ENCODE measurements at regions not wholly inside any gene's neighbourhood (a gene's known extent, or its start where the extent isn't known, plus 50 kb on each side); places are given as distances from the start of the nearest gene placed in this dataset.
A peak's percentile ranks its signal among the peaks of the same experiment; 100 is the strongest.

- RAD21 ChIA-PET (ENCODE audit: low non-redundant PET in 1 of 2, low total read pairs in 2 of 2, uncharacterized antibody in 2 of 2, unreplicated experiment in 2 of 2) = no interaction called here
- intact Hi-C loops (cut with micrococcal nuclease) = no loop called here
These were observed 511.0 kb downstream of the OMA1 start for GRCh38 chr1:58035523-58035922.

More at GRCh38 chr1:58035523-58035922, 511.0 kb downstream of the OMA1 start:
- Histone ChIP-seq H3K27me3 (ENCODE audit: insufficient read depth, low read length) (peaks cover 13% of the 10 kb centered on the region; the same call in 1 of the 2 replicates), H3K4me3 (replicated peaks in 1 of 2; ENCODE audit: low read depth in 1 of 2, low read length in 2 of 2) (no peak overlapping the region), H3K27ac (ENCODE audit: low read depth, low read length) (no peak overlapping the region), H3K36me3 (ENCODE audit: control insufficient read depth in 1 of 2, insufficient read depth in 2 of 2, low read length in 2 of 2) (no peaks in the 10 kb centered on the region), H3K4me1 (ENCODE audit: control insufficient read depth in 1 of 2, insufficient read depth in 2 of 2, low read length in 2 of 2) (no peaks in the 10 kb centered on the region), H3K79me2 (ENCODE audit: insufficient read depth, low read length) (no peaks in the 10 kb centered on the region), H3K9me3 (ENCODE audit: control insufficient read depth in 1 of 2, insufficient read depth in 1 of 2, low read depth in 1 of 2, low read length in 2 of 2) (no peaks in the 10 kb centered on the region), H3K4me2 (ENCODE audit: low read length) (no peak overlapping the region), H3K9me2 (ENCODE audit: insufficient read depth) (no peaks in the 10 kb centered on the region), H4K20me1 (ENCODE audit: insufficient read depth) (no peaks in the 10 kb centered on the region), H3K9ac (ENCODE audit: low read length) (no peak overlapping the region), H2AFZ (ENCODE audit: low read depth, low read length, poor library complexity, severe bottlenecking) (no peak overlapping the region)
- no peak for ATAC-seq
- no peak for TF ChIP-seq CBX3 (IDR thresholded peaks at IDR 0.05; ENCODE audit: low read depth)
- peak; percentile 23; the same call in 1 of the 2 replicates for TF ChIP-seq RAD21 (IDR thresholded peaks at IDR 0.05; ENCODE audit: low read depth)
- no peak for TF ChIP-seq JUND (IDR thresholded peaks at IDR 0.05)
- no peak for TF ChIP-seq ATF3 (IDR thresholded peaks at IDR 0.05)
- peak in 1 of 3 experiments; percentile 33; a peak in 2 of 6 replicates for TF ChIP-seq CTCF (IDR thresholded peaks at IDR 0.05 in 2 of 3, conservative IDR thresholded peaks at IDR 0.05 in 1 of 3; ENCODE audit: borderline replicate concordance in 1 of 3, insufficient read depth in 1 of 3, low read depth in 2 of 3, low read length in 2 of 3)
- CTCF ChIA-PET = no interaction called here
- no TSS peak for BruUV-seq (replicated peaks)
- POLR2A ChIA-PET = no interaction called here
- DNase-seq (ENCODE audit: low read depth, low spot score) = no peak
